ENCODE measurements at regions not wholly inside any gene's neighbourhood (a gene's known extent, or its start where the extent isn't known, plus 50 kb on each side); places are given as distances from the start of the nearest gene placed in this dataset.

DNA sequence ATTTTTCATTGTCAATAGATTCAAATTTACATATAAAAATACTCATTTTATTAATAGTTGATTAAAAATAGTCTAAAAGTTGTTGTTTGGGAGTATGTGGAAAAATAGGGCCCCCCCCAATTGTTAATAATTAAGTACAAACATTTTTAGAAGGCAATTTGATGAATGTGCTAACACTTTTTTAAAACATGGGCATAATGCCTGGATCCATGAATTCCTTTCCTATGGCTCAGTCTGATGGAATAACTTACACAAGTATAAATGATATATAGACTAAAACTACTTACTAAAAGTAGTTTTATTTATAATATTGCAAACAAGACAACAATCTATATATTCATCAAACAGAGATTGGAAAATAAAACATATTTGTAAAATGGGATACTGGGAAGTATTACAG, 247.2 kb upstream of the LRRN1 start:
- H3K36me3 ChIP-seq (ENCODE audit: control insufficient read depth in 3 of 3, insufficient read depth in 3 of 3, low read length in 3 of 3): no peaks in the 10 kb centered on the region
- H3K9me3 ChIP-seq (ENCODE audit: control insufficient read depth in 3 of 3, low read length in 3 of 3): no peaks in the 10 kb centered on the region
- no peak overlapping the region for H3K4me3 ChIP-seq (ENCODE audit: low read length in 3 of 3)
- no peaks in the 10 kb centered on the region for H3K4me1 ChIP-seq (ENCODE audit: control insufficient read depth in 3 of 3, insufficient read depth in 3 of 3, low read length in 3 of 3)
- H3K27ac ChIP-seq (ENCODE audit: low read depth, low read length): no peak overlapping the region
- H3K27me3 ChIP-seq (ENCODE audit: control insufficient read depth in 3 of 3, insufficient read depth in 3 of 3, low read length in 3 of 3): no peaks in the 10 kb centered on the region
- H3K9ac ChIP-seq (ENCODE audit: low read depth in 1 of 3, low read length in 3 of 3): no peak overlapping the region

DNA sequence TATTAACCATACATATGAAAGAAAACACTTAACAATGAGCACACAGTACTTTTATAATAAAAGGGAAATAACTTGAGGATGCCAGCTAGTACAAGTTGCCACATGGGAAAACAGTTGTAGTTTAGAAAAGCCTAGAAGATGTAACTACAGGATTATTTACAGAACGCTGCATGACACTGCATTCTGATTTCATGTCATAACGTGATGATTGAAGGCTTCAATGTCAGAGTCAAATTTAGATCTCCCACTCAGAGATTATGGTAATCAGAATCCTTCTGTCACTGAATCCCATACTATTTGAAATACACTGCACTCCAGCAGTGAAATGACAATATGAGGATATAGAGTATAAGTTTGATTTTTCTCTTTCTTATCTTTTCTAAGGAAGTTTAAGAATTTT, 253.9 kb upstream of the LRRN1 start:
- Histone ChIP-seq H3K9me3 (ENCODE audit: control insufficient read depth in 3 of 3, low read length in 3 of 3) (no peaks in the 10 kb centered on the region), H3K36me3 (ENCODE audit: control insufficient read depth in 3 of 3, insufficient read depth in 3 of 3, low read length in 3 of 3) (no peaks in the 10 kb centered on the region), H3K4me1 (ENCODE audit: control insufficient read depth in 3 of 3, insufficient read depth in 3 of 3, low read length in 3 of 3) (no peaks in the 10 kb centered on the region), H3K9ac (ENCODE audit: low read depth in 1 of 3, low read length in 3 of 3) (no peak overlapping the region), H3K4me3 (ENCODE audit: low read length in 3 of 3) (no peak overlapping the region), H3K27me3 (ENCODE audit: control insufficient read depth in 3 of 3, insufficient read depth in 3 of 3, low read length in 3 of 3) (no peaks in the 10 kb centered on the region), H3K27ac (ENCODE audit: low read depth, low read length) (no peak overlapping the region)

DNA sequence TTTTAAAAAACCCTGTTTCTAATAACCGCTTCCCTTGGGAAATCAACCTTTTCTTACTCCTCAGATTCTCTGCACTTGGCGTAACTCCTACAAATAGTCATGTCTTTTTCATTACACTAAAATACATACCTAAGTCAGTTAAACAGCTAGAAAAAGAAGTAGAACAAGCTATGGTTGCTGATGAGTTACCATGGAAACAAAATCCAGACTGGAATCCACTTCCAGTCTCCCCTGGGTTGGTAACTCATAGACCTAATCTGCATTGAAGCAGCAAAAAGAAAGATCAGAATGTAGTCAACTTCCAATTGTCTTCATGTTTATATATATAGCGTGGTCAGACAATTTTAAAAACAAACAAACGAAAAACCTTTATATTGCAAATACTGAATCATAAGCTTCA, 260.8 kb upstream of the LRRN1 start:
- Histone ChIP-seq H3K27me3 (ENCODE audit: control insufficient read depth in 3 of 3, insufficient read depth in 3 of 3, low read length in 3 of 3) (no peaks in the 10 kb centered on the region), H3K36me3 (ENCODE audit: control insufficient read depth in 3 of 3, insufficient read depth in 3 of 3, low read length in 3 of 3) (no peaks in the 10 kb centered on the region), H3K9ac (ENCODE audit: low read depth in 1 of 3, low read length in 3 of 3) (no peak overlapping the region)

DNA sequence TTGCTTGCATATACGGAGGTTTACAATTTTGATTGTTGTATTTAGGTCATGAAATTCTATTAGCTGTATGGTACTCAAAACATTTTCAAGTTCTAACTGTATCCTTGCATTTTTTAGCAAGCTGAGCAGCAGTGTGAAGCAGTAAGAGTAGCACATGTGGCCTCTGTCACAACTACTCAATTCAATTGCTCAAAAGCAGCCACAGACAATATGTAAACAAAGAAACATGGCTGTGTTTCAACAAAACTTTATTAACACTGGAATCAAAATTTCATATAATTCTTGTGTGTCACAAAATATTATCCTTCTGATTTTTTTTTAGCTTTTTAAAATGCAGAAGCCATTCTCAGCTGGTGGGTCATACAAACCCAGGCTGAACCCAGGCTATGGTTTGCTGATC, 266.7 kb upstream of the LRRN1 start:
- Histone ChIP-seq H3K9me3 (ENCODE audit: control insufficient read depth in 3 of 3, low read length in 3 of 3) (no peaks in the 10 kb centered on the region), H3K4me1 (ENCODE audit: control insufficient read depth in 3 of 3, insufficient read depth in 3 of 3, low read length in 3 of 3) (no peaks in the 10 kb centered on the region), H3K27ac (ENCODE audit: low read depth, low read length) (no peak overlapping the region), H3K27me3 (ENCODE audit: control insufficient read depth in 3 of 3, insufficient read depth in 3 of 3, low read length in 3 of 3) (no peaks in the 10 kb centered on the region), H3K36me3 (ENCODE audit: control insufficient read depth in 3 of 3, insufficient read depth in 3 of 3, low read length in 3 of 3) (no peaks in the 10 kb centered on the region), H3K9ac (ENCODE audit: low read depth in 1 of 3, low read length in 3 of 3) (no peak overlapping the region), H3K4me3 (ENCODE audit: low read length in 3 of 3) (no peak overlapping the region)

More for the DNA sequence above, 260.8 kb upstream of the LRRN1 start:
- no peaks in the 10 kb centered on the region for H3K4me1 ChIP-seq (ENCODE audit: control insufficient read depth in 3 of 3, insufficient read depth in 3 of 3, low read length in 3 of 3)
- H3K27ac ChIP-seq (ENCODE audit: low read depth, low read length): no peak overlapping the region
- no peaks in the 10 kb centered on the region for H3K9me3 ChIP-seq (ENCODE audit: control insufficient read depth in 3 of 3, low read length in 3 of 3)
- no peak overlapping the region for H3K4me3 ChIP-seq (ENCODE audit: low read length in 3 of 3)

DNA sequence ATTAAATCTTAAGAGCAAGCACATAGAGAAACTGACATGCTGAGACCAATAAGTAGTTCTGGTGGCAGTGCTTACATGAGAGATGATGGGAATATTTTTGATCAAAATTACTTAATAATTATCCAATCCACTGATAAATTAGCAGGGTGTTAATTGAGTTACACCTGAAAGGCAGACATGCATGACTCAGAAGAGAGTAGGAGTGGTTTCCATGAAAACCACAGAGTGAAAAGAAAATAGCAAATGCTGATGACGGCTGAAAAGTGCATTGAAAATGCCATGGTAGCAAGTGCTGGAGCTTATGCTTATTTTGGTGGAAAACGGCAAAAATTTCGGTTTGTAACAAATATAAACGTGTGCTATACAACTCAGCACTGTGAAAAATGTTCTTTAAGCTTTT, 267.8 kb upstream of the LRRN1 start:
- H3K27ac ChIP-seq (ENCODE audit: low read depth, low read length): no peak overlapping the region
- H3K9ac ChIP-seq (ENCODE audit: low read depth in 1 of 3, low read length in 3 of 3): no peak overlapping the region
- H3K9me3 ChIP-seq (ENCODE audit: control insufficient read depth in 3 of 3, low read length in 3 of 3): no peaks in the 10 kb centered on the region
- no peaks in the 10 kb centered on the region for H3K27me3 ChIP-seq (ENCODE audit: control insufficient read depth in 3 of 3, insufficient read depth in 3 of 3, low read length in 3 of 3)
- no peaks in the 10 kb centered on the region for H3K4me1 ChIP-seq (ENCODE audit: control insufficient read depth in 3 of 3, insufficient read depth in 3 of 3, low read length in 3 of 3)
- no peaks in the 10 kb centered on the region for H3K36me3 ChIP-seq (ENCODE audit: control insufficient read depth in 3 of 3, insufficient read depth in 3 of 3, low read length in 3 of 3)
- H3K4me3 ChIP-seq (ENCODE audit: low read length in 3 of 3): no peak overlapping the region

DNA sequence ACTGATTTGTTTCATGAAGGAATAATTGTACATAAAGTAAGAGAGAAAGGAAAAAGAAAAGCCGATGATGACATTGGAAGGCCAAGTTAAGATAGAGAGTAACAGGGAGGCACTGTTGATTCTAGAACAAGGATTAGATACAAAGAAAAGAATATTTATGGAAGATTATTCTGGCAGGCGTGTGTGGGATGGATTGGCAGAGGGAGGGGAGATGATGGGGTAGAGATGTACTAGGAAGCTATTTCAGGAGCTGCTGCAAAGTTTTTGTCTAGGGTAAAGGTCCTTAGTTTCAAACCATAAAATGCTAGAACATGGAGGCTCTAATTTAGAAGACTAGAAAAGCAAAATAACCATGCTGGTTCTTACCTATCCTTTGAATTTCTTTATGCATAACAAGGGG, 280.0 kb upstream of the LRRN1 start:
- Histone ChIP-seq H3K36me3 (ENCODE audit: control insufficient read depth in 3 of 3, insufficient read depth in 3 of 3, low read length in 3 of 3) (no peaks in the 10 kb centered on the region), H3K27ac (ENCODE audit: low read depth, low read length) (no peak overlapping the region), H3K4me3 (ENCODE audit: low read length in 3 of 3) (no peak overlapping the region), H3K9ac (ENCODE audit: low read depth in 1 of 3, low read length in 3 of 3) (no peak overlapping the region), H3K4me1 (ENCODE audit: control insufficient read depth in 3 of 3, insufficient read depth in 3 of 3, low read length in 3 of 3) (no peaks in the 10 kb centered on the region), H3K27me3 (ENCODE audit: control insufficient read depth in 3 of 3, insufficient read depth in 3 of 3, low read length in 3 of 3) (no peaks in the 10 kb centered on the region), H3K9me3 (ENCODE audit: control insufficient read depth in 3 of 3, low read length in 3 of 3) (no peaks in the 10 kb centered on the region)

DNA sequence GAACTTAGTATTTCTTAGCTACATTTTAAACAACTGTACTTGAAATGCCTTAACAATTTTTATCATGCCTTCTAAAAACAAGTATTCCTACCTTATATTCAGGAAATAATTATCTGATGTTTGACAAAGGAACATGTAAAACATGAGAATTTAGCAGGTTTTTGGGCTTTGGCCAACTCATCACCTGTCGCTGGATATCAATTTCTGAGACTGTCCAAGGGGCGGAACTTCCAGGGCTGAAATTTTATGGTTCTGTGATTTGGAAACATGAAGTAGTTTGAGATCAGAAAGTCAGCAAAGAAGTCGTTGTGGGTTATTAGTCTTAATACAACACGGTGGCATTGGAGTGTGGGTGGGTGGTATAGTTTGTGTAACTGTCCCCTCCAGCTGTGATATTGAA, 282.2 kb upstream of the LRRN1 start:
- Histone ChIP-seq H3K9me3 (ENCODE audit: control insufficient read depth in 3 of 3, low read length in 3 of 3) (no peaks in the 10 kb centered on the region), H3K9ac (ENCODE audit: low read depth in 1 of 3, low read length in 3 of 3) (no peak overlapping the region), H3K27ac (ENCODE audit: low read depth, low read length) (no peak overlapping the region), H3K36me3 (ENCODE audit: control insufficient read depth in 3 of 3, insufficient read depth in 3 of 3, low read length in 3 of 3) (no peaks in the 10 kb centered on the region), H3K4me1 (ENCODE audit: control insufficient read depth in 3 of 3, insufficient read depth in 3 of 3, low read length in 3 of 3) (no peaks in the 10 kb centered on the region), H3K4me3 (ENCODE audit: low read length in 3 of 3) (no peak overlapping the region), H3K27me3 (ENCODE audit: control insufficient read depth in 3 of 3, insufficient read depth in 3 of 3, low read length in 3 of 3) (no peaks in the 10 kb centered on the region)

DNA sequence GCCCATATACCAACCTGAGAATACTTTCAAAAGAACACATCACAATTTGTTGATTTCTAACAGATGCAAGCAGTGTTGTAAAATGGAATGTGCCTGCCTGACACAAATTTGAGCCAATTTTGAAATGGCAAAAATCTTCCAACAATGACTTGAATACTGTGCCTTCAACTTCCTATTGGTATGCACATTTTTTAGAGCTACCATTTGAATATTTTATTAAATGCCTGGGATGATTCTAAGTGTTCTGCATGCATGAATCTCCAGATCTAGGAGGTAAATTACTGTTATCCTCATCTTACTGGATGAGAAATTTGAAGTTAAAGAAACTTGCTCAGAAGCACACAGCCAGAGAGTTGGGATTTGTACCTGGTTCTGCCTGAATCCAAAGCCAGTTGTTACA, 282.8 kb upstream of the LRRN1 start:
- no peak overlapping the region for H3K9ac ChIP-seq (ENCODE audit: low read depth in 1 of 3, low read length in 3 of 3)
- H3K27me3 ChIP-seq (ENCODE audit: control insufficient read depth in 3 of 3, insufficient read depth in 3 of 3, low read length in 3 of 3): no peaks in the 10 kb centered on the region
- no peaks in the 10 kb centered on the region for H3K4me1 ChIP-seq (ENCODE audit: control insufficient read depth in 3 of 3, insufficient read depth in 3 of 3, low read length in 3 of 3)
- no peak overlapping the region for H3K4me3 ChIP-seq (ENCODE audit: low read length in 3 of 3)
- no peak overlapping the region for H3K27ac ChIP-seq (ENCODE audit: low read depth, low read length)
- no peaks in the 10 kb centered on the region for H3K9me3 ChIP-seq (ENCODE audit: control insufficient read depth in 3 of 3, low read length in 3 of 3)
- H3K36me3 ChIP-seq (ENCODE audit: control insufficient read depth in 3 of 3, insufficient read depth in 3 of 3, low read length in 3 of 3): no peaks in the 10 kb centered on the region

DNA sequence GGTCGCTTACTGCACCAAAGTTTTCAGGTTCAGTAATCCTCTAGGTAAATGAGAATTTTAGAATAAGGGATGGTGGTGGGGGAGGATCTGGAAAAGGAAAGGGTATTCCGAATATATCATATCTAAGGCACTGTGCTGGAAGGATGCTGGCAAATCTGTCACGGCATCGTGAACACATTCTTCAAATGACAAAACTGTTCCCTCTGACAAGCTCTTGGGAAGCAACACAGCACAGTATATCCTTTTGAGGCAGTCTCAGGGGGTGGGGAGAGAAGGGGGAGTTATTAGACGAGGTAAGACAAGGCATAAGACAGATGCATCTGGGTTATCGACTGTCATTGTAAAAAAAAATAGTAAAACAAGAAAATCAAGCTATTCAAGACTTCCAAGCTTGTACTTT, 289.6 kb upstream of the LRRN1 start:
- H3K27me3 ChIP-seq (ENCODE audit: control insufficient read depth in 3 of 3, insufficient read depth in 3 of 3, low read length in 3 of 3): no peaks in the 10 kb centered on the region

DNA sequence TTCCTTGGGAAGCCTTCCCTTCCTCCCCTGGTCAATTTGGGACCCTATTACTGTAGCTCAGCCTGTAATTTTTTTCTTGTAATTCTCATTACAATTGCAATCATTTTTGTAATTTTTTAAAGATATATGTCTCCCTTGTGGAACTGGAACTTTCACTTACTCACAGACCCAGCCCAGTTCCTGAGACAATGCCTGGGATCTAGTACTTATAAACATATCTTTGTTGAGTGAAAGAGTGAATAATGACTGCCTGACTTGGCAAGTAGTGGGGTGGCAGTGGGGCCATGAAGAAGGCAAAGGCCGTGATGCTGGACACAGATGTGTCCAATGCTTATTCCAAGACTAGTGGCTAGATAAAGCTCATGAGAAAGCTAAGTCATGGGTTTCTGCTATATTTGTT, 294.5 kb upstream of the LRRN1 start:
- Histone ChIP-seq H3K27ac (ENCODE audit: low read depth, low read length) (no peak overlapping the region), H3K4me1 (ENCODE audit: control insufficient read depth in 3 of 3, insufficient read depth in 3 of 3, low read length in 3 of 3) (no peaks in the 10 kb centered on the region), H3K9me3 (ENCODE audit: control insufficient read depth in 3 of 3, low read length in 3 of 3) (no peaks in the 10 kb centered on the region), H3K36me3 (ENCODE audit: control insufficient read depth in 3 of 3, insufficient read depth in 3 of 3, low read length in 3 of 3) (no peaks in the 10 kb centered on the region), H3K27me3 (ENCODE audit: control insufficient read depth in 3 of 3, insufficient read depth in 3 of 3, low read length in 3 of 3) (no peaks in the 10 kb centered on the region), H3K4me3 (ENCODE audit: low read length in 3 of 3) (no peak overlapping the region), H3K9ac (ENCODE audit: low read depth in 1 of 3, low read length in 3 of 3) (no peak overlapping the region)

More for the DNA sequence above, 289.6 kb upstream of the LRRN1 start:
- H3K36me3 ChIP-seq (ENCODE audit: control insufficient read depth in 3 of 3, insufficient read depth in 3 of 3, low read length in 3 of 3): no peaks in the 10 kb centered on the region
- no peak overlapping the region for H3K9ac ChIP-seq (ENCODE audit: low read depth in 1 of 3, low read length in 3 of 3)
- H3K4me3 ChIP-seq (ENCODE audit: low read length in 3 of 3): no peak overlapping the region
- no peaks in the 10 kb centered on the region for H3K4me1 ChIP-seq (ENCODE audit: control insufficient read depth in 3 of 3, insufficient read depth in 3 of 3, low read length in 3 of 3)
- no peak overlapping the region for H3K27ac ChIP-seq (ENCODE audit: low read depth, low read length)
- H3K9me3 ChIP-seq (ENCODE audit: control insufficient read depth in 3 of 3, low read length in 3 of 3): no peaks in the 10 kb centered on the region

DNA sequence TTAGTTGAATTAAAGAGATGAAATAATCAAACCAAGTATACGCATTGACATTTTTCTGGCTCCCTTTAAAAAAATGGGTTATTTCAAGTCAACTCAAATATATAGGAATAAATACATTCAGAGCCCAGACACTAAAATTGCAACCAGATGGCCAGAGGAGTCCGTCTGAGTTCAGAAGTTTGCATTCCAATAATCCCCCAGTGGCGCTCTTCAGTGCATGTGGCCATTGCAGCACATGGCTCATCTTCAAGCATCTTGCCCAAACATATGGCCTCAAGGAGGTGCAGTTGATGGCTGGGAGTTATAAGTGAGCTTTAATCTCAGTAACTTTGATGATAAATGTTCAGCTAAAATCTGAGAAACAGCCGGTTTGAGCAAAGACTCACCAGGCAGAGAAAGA, 295.8 kb upstream of the LRRN1 start:
- Histone ChIP-seq H3K27ac (ENCODE audit: low read depth, low read length) (no peak overlapping the region), H3K4me3 (ENCODE audit: low read length in 3 of 3) (no peak overlapping the region), H3K4me1 (ENCODE audit: control insufficient read depth in 3 of 3, insufficient read depth in 3 of 3, low read length in 3 of 3) (no peaks in the 10 kb centered on the region), H3K36me3 (ENCODE audit: control insufficient read depth in 3 of 3, insufficient read depth in 3 of 3, low read length in 3 of 3) (no peaks in the 10 kb centered on the region), H3K27me3 (ENCODE audit: control insufficient read depth in 3 of 3, insufficient read depth in 3 of 3, low read length in 3 of 3) (no peaks in the 10 kb centered on the region), H3K9ac (ENCODE audit: low read depth in 1 of 3, low read length in 3 of 3) (no peak overlapping the region), H3K9me3 (ENCODE audit: control insufficient read depth in 3 of 3, low read length in 3 of 3) (no peaks in the 10 kb centered on the region)

Measured in skeletal muscle tissue (tissue), 3 donors.